Heart right ventricle (tissue), 16 donors: ENCODE measurements at regions not wholly inside any gene's neighbourhood (a gene's known extent, or its start where the extent isn't known, plus 50 kb on each side); places are given as distances from the start of the nearest gene placed in this dataset.

Experiments used
- ATAC-seq, 8 donors: fragments of 200-7000 bp; cut with Tn5 transposase; one replicate each; pipeline ENCODE4 v1.9.1; 2020; ENCODE audit warnings: mild to moderate bottlenecking in 8 of 8, moderate library complexity in 8 of 8, moderate number of reproducible peaks in 1 of 8
- DNase-seq, 2 donors: peaks; one replicate each; pipeline ENCODE4 v3.0.0-alpha.2; 2020
- H3K27ac ChIP-seq, 10 donors: fragments of 200-600 bp; sonication (generic) in 2 of 10; one replicate each; pipeline versions ENCODE4 v1.5.0 to v1.8.0; 2020 to 2022; ENCODE audit warnings: mild to moderate bottlenecking in 3 of 10
- H3K27me3 ChIP-seq, 7 donors: fragments of 200-600 bp; one replicate each; pipeline ENCODE4 v1.8.0; 2021 to 2022; ENCODE audit warnings: mild to moderate bottlenecking in 2 of 7
- H3K36me3 ChIP-seq, 9 donors: fragments of 200-600 bp; sonication (generic) in 1 of 9; one replicate each; pipeline versions ENCODE4 v1.5.0 to v1.8.0; 2020 to 2022; ENCODE audit warnings: mild to moderate bottlenecking in 2 of 9
- H3K4me1 ChIP-seq, 9 donors: fragments of 200-600 bp; sonication (generic) in 1 of 9; one replicate each; pipeline versions ENCODE4 v1.5.0 to v1.8.0; 2020 to 2022; ENCODE audit warnings: mild to moderate bottlenecking in 4 of 9
- H3K4me3 ChIP-seq, 10 donors: fragments of 200-600 bp; sonication (generic) in 2 of 10; one replicate each; pipeline versions ENCODE4 v1.5.0 to v1.8.0; 2020 to 2022; ENCODE audit warnings: mild to moderate bottlenecking in 7 of 10, moderate library complexity in 2 of 10
- H3K9me3 ChIP-seq, 11 donors: fragments of 200-600 bp in 10 of 11; sonication (generic) in 2 of 11; one replicate each; pipeline versions ENCODE4 v1.5.0 to v1.8.0; 2013 to 2022; ENCODE audit warnings: mild to moderate bottlenecking in 2 of 11, control low read depth in 1 of 11, moderate library complexity in 1 of 11
- WGBS, 2 donors: extraction: QIAGEN DNeasy Blood & Tissue Kit; methylation state at CpG; one replicate each; pipeline ENCODE4 v1.1.7; 2013; ENCODE audit warnings: inconsistent platforms in 1 of 2; 5-methylcytosine and 5-hydroxymethylcytosine counted together
- intact Hi-C, 10 donors: fragments of 100-400 bp; cut with DNase I; formaldehyde crosslinking; loops; one replicate each; pipeline versions ENCODE4 v1.11.1 to v1.14.2; 2022
- TF ChIP-seq, protein P1 (sequence below), 9 donors: fragments of 200-600 bp; sonication (generic) in 2 of 9; IDR thresholded peaks; one replicate each; pipeline versions ENCODE4 v1.5.0 to v1.8.0; 2021 to 2022; ENCODE audit warnings: antibody characterized with exemption in 9 of 9, mild to moderate bottlenecking in 5 of 9, moderate library complexity in 1 of 9
- donor health status: Arrhythmogenic right ventricular cardiomyopathy.
- donor health status: ischemic (EF 13 %, LVEDD 7.1; RV severe dilation, severe dysfunction).
- donor health status: healthy with polysubstance abuse.
- donor health status: DM: no; HTN: yes; CAD: no.
- donor health status: DM: no; HTN: no; CAD: no.
- donor health status: ischemic (EF 25% LVEDD 6.9; RV normal size, moderate dysfunction).
- donor health status: ischemic (EF 25% LVEDD 5.7; RV mildly dilated, moderate dysfunction).
- donor health status: healthy.
- donor health status: DM: yes; HTN: yes; CAD: no.
- donor health status: Ischemic cardiomyopathy.
- donor health status: ischemic (EF 35%, LVEDD 5.7; RV mildly dilated, moderate dysfunction).
- donor health status: nonischemic (EF 11% LVEDD 7.7; RV severe dilation, severe dysfunction).
- donor health status: DM: yes; HTN: yes; CAD: no.
- donor health status: PGD.
- donor health status: ischemic (EF 29% LVEDD 5.4; RV normal size, mild dysfunction).
- donor health status: nonischemic (EF 23%, LVEDD 6.1; RV moderate dilation, normal function).

DNA sequence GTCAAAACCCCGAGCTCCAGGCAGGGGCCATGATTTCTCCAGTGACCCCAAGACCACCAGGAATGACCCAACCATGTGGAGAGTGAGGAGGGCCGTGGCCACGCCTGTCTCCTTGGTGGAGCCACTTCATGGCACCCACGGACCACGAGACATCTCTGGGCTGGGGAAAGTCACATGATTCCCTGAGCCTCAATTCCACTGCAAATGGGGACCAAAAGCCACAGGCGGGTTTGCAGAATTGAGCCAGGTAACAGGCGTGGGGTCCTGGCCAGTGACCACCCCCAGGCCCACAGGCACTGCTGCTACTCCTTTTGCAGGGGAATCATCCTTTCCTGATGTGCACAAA, 178.9 kb downstream of the CTTN start:
- TF ChIP-seq, protein P1, sequence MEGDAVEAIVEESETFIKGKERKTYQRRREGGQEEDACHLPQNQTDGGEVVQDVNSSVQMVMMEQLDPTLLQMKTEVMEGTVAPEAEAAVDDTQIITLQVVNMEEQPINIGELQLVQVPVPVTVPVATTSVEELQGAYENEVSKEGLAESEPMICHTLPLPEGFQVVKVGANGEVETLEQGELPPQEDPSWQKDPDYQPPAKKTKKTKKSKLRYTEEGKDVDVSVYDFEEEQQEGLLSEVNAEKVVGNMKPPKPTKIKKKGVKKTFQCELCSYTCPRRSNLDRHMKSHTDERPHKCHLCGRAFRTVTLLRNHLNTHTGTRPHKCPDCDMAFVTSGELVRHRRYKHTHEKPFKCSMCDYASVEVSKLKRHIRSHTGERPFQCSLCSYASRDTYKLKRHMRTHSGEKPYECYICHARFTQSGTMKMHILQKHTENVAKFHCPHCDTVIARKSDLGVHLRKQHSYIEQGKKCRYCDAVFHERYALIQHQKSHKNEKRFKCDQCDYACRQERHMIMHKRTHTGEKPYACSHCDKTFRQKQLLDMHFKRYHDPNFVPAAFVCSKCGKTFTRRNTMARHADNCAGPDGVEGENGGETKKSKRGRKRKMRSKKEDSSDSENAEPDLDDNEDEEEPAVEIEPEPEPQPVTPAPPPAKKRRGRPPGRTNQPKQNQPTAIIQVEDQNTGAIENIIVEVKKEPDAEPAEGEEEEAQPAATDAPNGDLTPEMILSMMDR (IDR thresholded peaks at IDR 0.05) = no peak

DNA sequence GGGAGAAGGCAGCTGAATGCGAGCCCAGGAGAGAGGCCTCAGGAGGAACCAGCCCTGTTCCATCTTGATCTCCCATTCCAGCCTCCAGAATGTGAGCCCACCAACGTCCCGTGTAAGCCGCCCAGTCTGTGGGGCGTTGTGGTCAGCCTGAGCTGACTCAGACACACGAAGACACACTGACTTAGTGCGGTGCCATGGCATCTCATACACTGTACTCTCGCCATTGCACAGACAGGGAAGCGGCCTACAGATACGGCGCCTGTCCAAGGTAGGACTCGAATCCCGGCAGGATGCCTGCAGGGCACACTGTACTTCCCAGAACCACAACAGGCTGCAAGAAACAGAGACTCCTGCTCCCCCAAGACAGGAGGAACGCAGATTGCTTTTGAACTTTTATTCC, 179.6 kb downstream of the CTTN start:
- 79 to 85% methylated on average over 14 of the region's 14 CpGs for WGBS, 2 donors
- no peak for DNase-seq

More for the DNA sequence above, 178.9 kb downstream of the CTTN start:
- intact Hi-C loops = no loop called here
- ATAC-seq = no peak
- Histone ChIP-seq H3K36me3 (no peaks in the 10 kb centered on the region), H3K4me1 (no peaks in the 10 kb centered on the region), H3K27me3 (peaks cover 0 to 9% (median 5%) of the 10 kb centered on the region in 7 donors), H3K4me3 (no peak overlapping the region), H3K9me3 (no peaks in the 10 kb centered on the region), H3K27ac (no peak overlapping the region)
- 69 to 73% methylated on average over 7 of the region's 7 CpGs for WGBS, 2 donors
- DNase-seq = no peak

DNA sequence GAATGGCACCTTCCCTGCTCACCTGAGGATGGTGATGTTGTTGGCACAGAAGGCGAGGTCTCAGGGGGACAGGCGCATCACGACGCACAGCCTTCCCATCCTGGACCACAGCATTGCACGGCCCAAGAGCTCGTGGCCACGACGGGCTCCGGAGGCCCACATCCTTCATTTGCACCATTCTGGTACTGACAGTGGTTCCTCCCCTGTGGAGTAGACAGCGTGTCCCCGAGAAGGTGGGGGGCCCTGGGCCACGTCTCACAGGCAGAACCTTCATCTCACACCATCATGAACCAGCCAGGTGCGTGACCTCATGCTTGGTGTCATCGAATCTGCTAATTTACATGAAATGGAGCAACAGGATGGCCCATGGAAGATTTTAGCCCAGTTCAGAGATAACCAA, 180.0 kb downstream of the CTTN start:
- H3K27me3 ChIP-seq = peaks cover 0 to 9% (median 5%) of the 10 kb centered on the region in 7 donors
- WGBS, 2 donors = 87 to 92% methylated on average over 14 of the region's 14 CpGs
- no peak for DNase-seq
- no peak overlapping the region for H3K27ac ChIP-seq
- no peak for ATAC-seq
- intact Hi-C loops = no loop called here
- TF ChIP-seq, protein P1 (IDR thresholded peaks at IDR 0.05) = no peak
- no peaks in the 10 kb centered on the region for H3K9me3 ChIP-seq
- H3K36me3 ChIP-seq = no peaks in the 10 kb centered on the region
- no peak overlapping the region for H3K4me3 ChIP-seq
- no peaks in the 10 kb centered on the region for H3K4me1 ChIP-seq

More for the DNA sequence above, 179.6 kb downstream of the CTTN start:
- TF ChIP-seq, protein P1 (IDR thresholded peaks at IDR 0.05) = no peak
- Histone ChIP-seq H3K4me3 (no peak overlapping the region), H3K27ac (no peak overlapping the region), H3K4me1 (no peaks in the 10 kb centered on the region), H3K27me3 (peaks cover 0 to 9% (median 5%) of the 10 kb centered on the region in 7 donors), H3K36me3 (no peaks in the 10 kb centered on the region), H3K9me3 (no peaks in the 10 kb centered on the region)
- no peak for ATAC-seq
- intact Hi-C loops = no loop called here

DNA sequence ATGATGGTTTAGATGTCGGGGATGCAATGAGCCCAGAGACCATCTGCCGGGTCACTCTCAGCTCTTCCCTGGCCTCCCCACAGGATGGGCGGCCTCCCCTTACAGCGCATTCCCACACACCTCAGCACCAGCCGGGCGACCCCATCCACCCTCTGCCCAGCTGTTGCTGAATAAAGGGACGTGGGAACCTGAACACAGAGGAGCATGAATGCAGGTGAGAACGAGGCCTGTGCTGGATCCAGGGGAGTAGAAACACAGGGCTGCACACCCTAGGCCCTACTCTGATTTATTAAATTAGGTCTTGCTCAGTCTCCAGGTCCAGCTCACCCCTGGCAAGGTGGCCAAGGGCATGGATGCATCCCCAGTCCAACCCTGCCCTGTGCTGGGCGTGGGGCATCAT, 180.5 kb downstream of the CTTN start:
- TF ChIP-seq, protein P1 (IDR thresholded peaks at IDR 0.05) = no peak
- intact Hi-C loops = no loop called here
- no peak for ATAC-seq
- Histone ChIP-seq H3K4me1 (no peaks in the 10 kb centered on the region), H3K36me3 (no peaks in the 10 kb centered on the region), H3K27me3 (peaks cover 0 to 6% (median 3%) of the 10 kb centered on the region in 7 donors), H3K4me3 (no peak overlapping the region), H3K9me3 (no peaks in the 10 kb centered on the region), H3K27ac (no peak overlapping the region)
- 79 to 86% methylated on average over 9 of the region's 9 CpGs for WGBS, 2 donors
- no peak for DNase-seq
